BE2C (cell line): ENCODE measurements at regions not wholly inside any gene's neighbourhood (a gene's known extent, or its start where the extent isn't known, plus 50 kb on each side); places are given as distances from the start of the nearest gene placed in this dataset.
A peak's percentile ranks its signal among the peaks of the same experiment; 100 is the strongest.

Source experiments
- DNase-seq: peaks from one replicate; pipeline ENCODE4 v3.0.0-alpha.2; 2020
- H3K27me3 ChIP-seq: fragments of 250-450 bp; sonication (Bioruptor Pico); 2 replicates; pipeline ENCODE4 v1.5.1; 2020; ENCODE audit warnings: mild to moderate bottlenecking
- H3K36me3 ChIP-seq: fragments of 250-450 bp; sonication (Bioruptor Pico); 2 replicates; pipeline ENCODE4 v1.5.1; 2020; ENCODE audit warnings: mild to moderate bottlenecking
- H3K4me1 ChIP-seq: fragments of 250-450 bp; sonication (Bioruptor Pico); 2 replicates; pipeline ENCODE4 v1.5.1; 2020
- H3K4me3 ChIP-seq: 2 replicates; pipeline ENCODE4 v1.5.1; 2011; ENCODE audit warnings: low read depth, low read length
- H3K9me3 ChIP-seq: fragments of 250-450 bp; sonication (Bioruptor Pico); 2 replicates; pipeline ENCODE4 v1.5.1; 2020
- TF ChIP-seq, protein P1 (sequence below): IDR thresholded peaks from 2 replicates; pipeline ENCODE4 v1.5.1; 2012; ENCODE audit warnings: mild to moderate bottlenecking, low read depth, low read length

DNA sequence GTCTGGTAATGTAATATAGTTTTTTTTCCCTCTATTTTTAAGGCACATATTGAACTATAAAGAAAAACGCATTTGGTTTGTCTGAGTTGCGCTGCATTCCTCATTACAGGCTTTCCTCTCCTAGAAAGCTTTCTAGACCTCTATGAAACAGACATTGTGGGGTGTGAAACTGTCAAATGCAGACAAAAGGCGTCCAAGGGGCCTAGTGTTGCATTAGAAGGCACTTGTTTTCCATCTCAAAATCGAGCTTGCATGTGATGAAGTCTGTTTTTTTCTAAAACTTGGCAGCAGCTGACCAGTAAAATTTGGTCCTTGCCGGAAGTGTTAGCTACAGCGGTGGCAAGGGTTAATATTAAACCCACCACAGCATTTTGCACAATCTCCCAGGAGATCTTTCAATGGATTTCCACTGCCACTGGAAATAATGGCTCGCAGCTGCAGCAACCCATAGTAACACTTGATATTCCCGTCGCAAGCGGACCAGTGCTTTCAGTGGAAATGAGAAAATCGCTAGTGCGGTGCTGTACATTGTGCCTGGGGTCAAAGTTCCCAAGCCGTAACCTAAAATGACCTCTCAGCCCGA lies 602.6 kb downstream of the KCNJ2 start:
- no peak for DNase-seq
- H3K27me3 ChIP-seq: no peaks in the 10 kb centered on the region

DNA sequence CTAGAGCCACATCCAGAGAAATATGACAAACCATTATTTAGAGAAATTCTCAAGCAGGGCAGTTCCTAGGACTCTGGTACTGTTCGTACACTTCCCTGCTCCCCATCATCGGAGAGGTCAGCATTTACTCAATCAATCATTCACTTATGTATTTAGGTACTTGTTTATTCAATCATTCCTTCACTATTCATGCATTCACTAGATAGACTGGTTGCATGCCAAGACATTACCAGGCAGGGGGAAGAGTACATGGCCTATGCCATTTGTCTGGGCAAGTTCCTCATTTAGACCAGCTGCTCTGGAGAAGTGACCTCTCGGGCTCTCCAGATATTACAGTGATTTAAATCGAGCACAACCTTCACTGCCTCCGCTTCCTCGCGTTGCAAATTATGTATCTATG lies 603.4 kb downstream of the KCNJ2 start:
- TF ChIP-seq, protein P1, sequence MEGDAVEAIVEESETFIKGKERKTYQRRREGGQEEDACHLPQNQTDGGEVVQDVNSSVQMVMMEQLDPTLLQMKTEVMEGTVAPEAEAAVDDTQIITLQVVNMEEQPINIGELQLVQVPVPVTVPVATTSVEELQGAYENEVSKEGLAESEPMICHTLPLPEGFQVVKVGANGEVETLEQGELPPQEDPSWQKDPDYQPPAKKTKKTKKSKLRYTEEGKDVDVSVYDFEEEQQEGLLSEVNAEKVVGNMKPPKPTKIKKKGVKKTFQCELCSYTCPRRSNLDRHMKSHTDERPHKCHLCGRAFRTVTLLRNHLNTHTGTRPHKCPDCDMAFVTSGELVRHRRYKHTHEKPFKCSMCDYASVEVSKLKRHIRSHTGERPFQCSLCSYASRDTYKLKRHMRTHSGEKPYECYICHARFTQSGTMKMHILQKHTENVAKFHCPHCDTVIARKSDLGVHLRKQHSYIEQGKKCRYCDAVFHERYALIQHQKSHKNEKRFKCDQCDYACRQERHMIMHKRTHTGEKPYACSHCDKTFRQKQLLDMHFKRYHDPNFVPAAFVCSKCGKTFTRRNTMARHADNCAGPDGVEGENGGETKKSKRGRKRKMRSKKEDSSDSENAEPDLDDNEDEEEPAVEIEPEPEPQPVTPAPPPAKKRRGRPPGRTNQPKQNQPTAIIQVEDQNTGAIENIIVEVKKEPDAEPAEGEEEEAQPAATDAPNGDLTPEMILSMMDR: no peak
- Histone ChIP-seq H3K4me3 (no peak overlapping the region), H3K9me3 (no peaks in the 10 kb centered on the region), H3K27me3 (no peaks in the 10 kb centered on the region), H3K4me1 (peaks cover 16% of the 10 kb centered on the region; the same call in 1 of the 2 replicates), H3K36me3 (no peaks in the 10 kb centered on the region)
- DNase-seq: no peak

More for the DNA sequence above, 602.6 kb downstream of the KCNJ2 start:
- H3K4me1 ChIP-seq: peaks cover 16% of the 10 kb centered on the region; the same call in 1 of the 2 replicates
- TF ChIP-seq, protein P1: no peak
- H3K4me3 ChIP-seq: no peak overlapping the region
- no peaks in the 10 kb centered on the region for H3K9me3 ChIP-seq
- no peaks in the 10 kb centered on the region for H3K36me3 ChIP-seq

DNA sequence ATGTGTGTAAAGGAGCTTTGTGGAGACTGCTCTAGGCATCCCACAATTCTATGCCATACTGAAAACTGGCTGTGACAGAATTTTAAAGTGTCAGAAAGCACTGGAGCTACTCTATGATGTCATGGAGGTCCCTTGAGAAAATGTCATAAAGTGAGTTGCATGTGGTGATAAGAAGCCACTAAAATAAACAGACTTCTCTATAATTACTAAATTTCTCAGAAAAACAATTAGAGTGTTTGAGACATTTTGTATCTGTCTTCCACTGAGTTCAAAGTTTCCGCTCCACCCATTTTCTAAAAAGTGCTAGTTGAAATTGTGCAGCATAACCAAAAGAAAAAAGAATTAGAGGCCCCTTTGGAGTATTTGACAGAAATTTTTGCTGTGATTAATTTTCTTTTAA lies 603.9 kb downstream of the KCNJ2 start:
- Histone ChIP-seq H3K9me3 (no peaks in the 10 kb centered on the region), H3K36me3 (no peaks in the 10 kb centered on the region), H3K4me3 (no peak overlapping the region), H3K4me1 (peaks cover 16% of the 10 kb centered on the region; the same call in 1 of the 2 replicates), H3K27me3 (no peaks in the 10 kb centered on the region)
- DNase-seq: no peak
- TF ChIP-seq, protein P1: no peak

DNA sequence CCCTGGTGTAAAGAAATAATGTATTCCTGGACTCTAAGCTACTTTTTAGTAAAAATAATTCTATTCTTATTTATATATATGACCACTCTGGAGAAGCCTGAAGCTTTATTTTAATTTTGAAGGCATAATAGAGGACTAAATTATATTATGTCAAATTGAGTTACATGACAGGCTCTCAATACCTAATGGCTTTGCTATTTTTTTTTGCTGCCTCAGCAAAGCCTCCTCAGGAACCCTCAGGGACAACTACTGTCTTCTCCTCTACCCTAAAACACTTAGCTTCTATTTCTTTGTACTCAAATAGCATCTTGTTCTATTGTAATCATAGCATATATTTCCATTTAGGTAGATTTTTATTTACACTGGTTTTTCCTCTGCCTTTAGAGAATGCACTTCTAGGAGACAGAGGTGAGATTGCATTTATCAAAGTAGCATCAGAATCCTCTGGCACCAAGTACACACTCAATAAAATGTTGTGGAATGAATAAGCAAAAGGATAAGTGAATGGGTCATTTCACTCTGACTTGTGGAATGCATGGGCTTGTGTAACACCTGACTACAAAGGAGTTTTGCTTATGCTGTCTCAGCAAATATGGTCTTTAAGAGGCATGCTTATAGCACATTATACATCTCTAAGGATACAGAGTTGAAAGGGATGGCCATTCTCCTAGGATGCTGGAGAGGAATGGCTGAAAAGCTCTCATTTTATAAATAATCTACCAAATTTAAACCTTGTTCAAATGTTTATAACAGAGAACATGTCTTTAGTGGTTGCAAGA lies 605.2 kb downstream of the KCNJ2 start:
- no peak for DNase-seq
- H3K27me3 ChIP-seq: no peaks in the 10 kb centered on the region
- no peaks in the 10 kb centered on the region for H3K36me3 ChIP-seq
- H3K4me3 ChIP-seq: no peak overlapping the region
- H3K9me3 ChIP-seq: no peaks in the 10 kb centered on the region
- TF ChIP-seq, protein P1: no peak
- peaks cover 16% of the 10 kb centered on the region; the same call in 1 of the 2 replicates for H3K4me1 ChIP-seq

DNA sequence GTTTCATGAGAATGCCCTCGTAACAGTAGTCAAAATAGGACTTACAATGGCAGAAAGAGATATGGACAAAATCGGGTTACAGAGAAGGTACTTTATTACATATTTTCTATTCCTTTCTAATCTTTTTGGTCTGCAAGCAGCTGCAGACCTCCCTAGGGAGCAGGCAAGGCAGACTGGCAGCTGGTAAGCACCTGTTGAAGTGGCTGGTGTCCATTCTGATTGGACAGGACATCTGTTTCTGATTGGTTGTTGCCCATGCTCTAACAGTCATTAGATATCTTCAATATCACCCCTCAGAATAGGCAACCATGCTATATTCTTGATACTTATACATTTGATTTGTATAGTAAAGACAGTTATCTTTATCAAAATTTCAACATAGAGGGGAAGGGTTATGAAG lies 606.3 kb downstream of the KCNJ2 start:
- DNase-seq: peak; percentile 52
- H3K4me1 ChIP-seq: peaks cover 16% of the 10 kb centered on the region; the same call in 1 of the 2 replicates

More for the DNA sequence above, 606.3 kb downstream of the KCNJ2 start:
- no peaks in the 10 kb centered on the region for H3K9me3 ChIP-seq
- no peaks in the 10 kb centered on the region for H3K27me3 ChIP-seq
- no peaks in the 10 kb centered on the region for H3K36me3 ChIP-seq
- H3K4me3 ChIP-seq: no peak overlapping the region
- TF ChIP-seq, protein P1: no peak
